ENCODE measurements at regions not wholly inside any gene's neighbourhood (a gene's known extent, or its start where the extent isn't known, plus 50 kb on each side); places are given as distances from the start of the nearest gene placed in this dataset.

GRCh38 chr18:5091741-5092140 is 105.3 kb downstream of the AKAIN1 start:
- ChIA-PET CTCF (interaction anchor here (0.6 kb wide), 1 partner anchor 472 kb away, joined by 3 read pairs; no protein-coding TSS in a partner anchor), POLR2A (no interaction called here)
- Mint-ChIP-seq H3K27ac (no peak overlapping the region), H3K4me1 (no peaks in the 10 kb centered on the region), H3K4me3 (no peak overlapping the region), H3K27me3 (no peaks in the 10 kb centered on the region), H3K9me3 (peaks cover 11% of the 10 kb centered on the region), H3K36me3 (ENCODE audit: low read depth) (no peaks in the 10 kb centered on the region)
- no peak for DNase-seq

- Mint-ChIP-seq H3K27me3 (no peaks in the 10 kb centered on the region), H3K4me1 (peaks cover 1% of the 10 kb centered on the region), H3K9me3 (no peaks in the 10 kb centered on the region), H3K36me3 (ENCODE audit: low read depth) (no peaks in the 10 kb centered on the region), H3K27ac (no peak overlapping the region), H3K4me3 (no peak overlapping the region)
- ChIA-PET POLR2A (no interaction called here), CTCF (no interaction called here)
- no peak for DNase-seq
Observed at GRCh38 chr18:5075297-5075696, 121.8 kb downstream of the AKAIN1 start.

- POLR2A ChIA-PET = no interaction called here
- DNase-seq = peak; percentile 47
- CTCF ChIA-PET = interaction anchor here (0.7 kb wide), 1 partner anchor 25 kb away, joined by 3 read pairs; no protein-coding TSS in a partner anchor
- no peaks in the 10 kb centered on the region for H3K27me3 Mint-ChIP-seq
- H3K4me3 Mint-ChIP-seq = no peak overlapping the region
- H3K36me3 Mint-ChIP-seq (ENCODE audit: low read depth) = no peaks in the 10 kb centered on the region
- H3K4me1 Mint-ChIP-seq = peaks cover 1% of the 10 kb centered on the region
- H3K27ac Mint-ChIP-seq = no peak overlapping the region
- H3K9me3 Mint-ChIP-seq = no peaks in the 10 kb centered on the region
Observed at GRCh38 chr18:5073026-5073944, 123.8 kb downstream of the AKAIN1 start.

GRCh38 chr18:5068851-5069250 is 128.2 kb downstream of the AKAIN1 start:
- H3K36me3 Mint-ChIP-seq (ENCODE audit: low read depth) = no peaks in the 10 kb centered on the region
- ChIA-PET POLR2A (no interaction called here), CTCF (interaction anchor here (1.3 kb wide), 1 partner anchor 10 kb away, joined by 3 read pairs; no protein-coding TSS in a partner anchor)
- no peak overlapping the region for H3K27ac Mint-ChIP-seq
- DNase-seq = no peak
- H3K4me1 Mint-ChIP-seq = peaks cover 1% of the 10 kb centered on the region
- H3K4me3 Mint-ChIP-seq = no peak overlapping the region
- H3K9me3 Mint-ChIP-seq = no peaks in the 10 kb centered on the region
- no peaks in the 10 kb centered on the region for H3K27me3 Mint-ChIP-seq

GRCh38 chr18:5066380-5066977 is 130.6 kb downstream of the AKAIN1 start:
- POLR2A ChIA-PET = no interaction called here
- no peaks in the 10 kb centered on the region for H3K36me3 Mint-ChIP-seq (ENCODE audit: low read depth)
- H3K9me3 Mint-ChIP-seq = no peaks in the 10 kb centered on the region
- DNase-seq = no peak
- CTCF ChIA-PET = no interaction called here
- no peaks in the 10 kb centered on the region for H3K4me1 Mint-ChIP-seq
- H3K27me3 Mint-ChIP-seq = no peaks in the 10 kb centered on the region
- no peak overlapping the region for H3K4me3 Mint-ChIP-seq
- H3K27ac Mint-ChIP-seq = no peak overlapping the region

GRCh38 chr18:5065615-5066014 is 131.4 kb downstream of the AKAIN1 start:
- no peaks in the 10 kb centered on the region for H3K9me3 Mint-ChIP-seq
- no peak overlapping the region for H3K27ac Mint-ChIP-seq
- H3K36me3 Mint-ChIP-seq (ENCODE audit: low read depth) = no peaks in the 10 kb centered on the region
- H3K4me1 Mint-ChIP-seq = no peaks in the 10 kb centered on the region
- POLR2A ChIA-PET = no interaction called here
- no peak for DNase-seq
- CTCF ChIA-PET = no interaction called here
- H3K27me3 Mint-ChIP-seq = no peaks in the 10 kb centered on the region
- H3K4me3 Mint-ChIP-seq = no peak overlapping the region

GRCh38 chr18:5064841-5065370 is 132.2 kb downstream of the AKAIN1 start:
- no peak for DNase-seq
- no peaks in the 10 kb centered on the region for H3K27me3 Mint-ChIP-seq
- ChIA-PET POLR2A (no interaction called here), CTCF (no interaction called here)
- H3K9me3 Mint-ChIP-seq = no peaks in the 10 kb centered on the region
- no peak overlapping the region for H3K4me3 Mint-ChIP-seq
- H3K36me3 Mint-ChIP-seq (ENCODE audit: low read depth) = no peaks in the 10 kb centered on the region
- H3K4me1 Mint-ChIP-seq = no peaks in the 10 kb centered on the region
- H3K27ac Mint-ChIP-seq = no peak overlapping the region

GRCh38 chr18:5061785-5062184 is 135.3 kb downstream of the AKAIN1 start:
- Mint-ChIP-seq H3K27me3 (peaks cover 3% of the 10 kb centered on the region), H3K27ac (no peak overlapping the region), H3K4me3 (no peak overlapping the region), H3K36me3 (ENCODE audit: low read depth) (no peaks in the 10 kb centered on the region), H3K9me3 (no peaks in the 10 kb centered on the region), H3K4me1 (peaks cover 22% of the 10 kb centered on the region)
- CTCF ChIA-PET = no interaction called here
- DNase-seq = no peak
- POLR2A ChIA-PET = interaction anchor here (0.7 kb wide), 1 partner anchor 246 kb away, joined by 3 read pairs; no protein-coding TSS in a partner anchor

GRCh38 chr18:5060543-5060942 is 136.5 kb downstream of the AKAIN1 start:
- Mint-ChIP-seq H3K36me3 (ENCODE audit: low read depth) (no peaks in the 10 kb centered on the region), H3K4me1 (peaks cover 22% of the 10 kb centered on the region), H3K27ac (no peak overlapping the region), H3K4me3 (no peak overlapping the region), H3K27me3 (peaks cover 6% of the 10 kb centered on the region), H3K9me3 (no peaks in the 10 kb centered on the region)
- ChIA-PET CTCF (no interaction called here), POLR2A (no interaction called here)
- DNase-seq = no peak

GRCh38 chr18:5059696-5060032 is 137.4 kb downstream of the AKAIN1 start:
- Mint-ChIP-seq H3K27ac (no peak overlapping the region), H3K4me1 (peaks cover 22% of the 10 kb centered on the region), H3K36me3 (ENCODE audit: low read depth) (no peaks in the 10 kb centered on the region), H3K9me3 (no peaks in the 10 kb centered on the region), H3K27me3 (peaks cover 9% of the 10 kb centered on the region), H3K4me3 (no peak overlapping the region)
- ChIA-PET POLR2A (no interaction called here), CTCF (no interaction called here)
- DNase-seq = no peak

- Mint-ChIP-seq H3K4me3 (no peak overlapping the region), H3K27ac (peak overlapping the region; percentile 74), H3K9me3 (no peaks in the 10 kb centered on the region), H3K4me1 (peaks cover 22% of the 10 kb centered on the region), H3K36me3 (ENCODE audit: low read depth) (no peaks in the 10 kb centered on the region), H3K27me3 (peaks cover 9% of the 10 kb centered on the region)
- CTCF ChIA-PET = interaction anchor here (0.7 to 1.0 kb wide), 4 partner anchors 9 to 952 kb away, joined by 3 to 4 read pairs (median 3); no protein-coding TSS in a partner anchor
- POLR2A ChIA-PET = interaction anchor here (0.6 kb wide), 1 partner anchor 24 kb away, joined by 3 read pairs; no protein-coding TSS in a partner anchor
- peak; percentile 57 for DNase-seq
Observed at GRCh38 chr18:5058768-5059695, 138.0 kb downstream of the AKAIN1 start.

- H3K27ac Mint-ChIP-seq = peak overlapping the region; percentile 28
- H3K36me3 Mint-ChIP-seq (ENCODE audit: low read depth) = no peaks in the 10 kb centered on the region
- ChIA-PET CTCF (interaction anchor here (0.6 to 1.2 kb wide), 4 partner anchors 11 to 957 kb away, joined by 3 to 4 read pairs (median 3); no protein-coding TSS in a partner anchor), POLR2A (no interaction called here)
- H3K4me3 Mint-ChIP-seq = no peak overlapping the region
- H3K27me3 Mint-ChIP-seq = peaks cover 9% of the 10 kb centered on the region
- DNase-seq = peak; percentile 59
- H3K9me3 Mint-ChIP-seq = no peaks in the 10 kb centered on the region
- peaks cover 22% of the 10 kb centered on the region for H3K4me1 Mint-ChIP-seq
Observed at GRCh38 chr18:5057386-5058348, 139.4 kb downstream of the AKAIN1 start.

Measured in activated CD4-positive, alpha-beta T cell treated with anti-CD3 and anti-CD28 coated beads, Interleukin-2, amount 10 ng/mL, durations not matched to agents 7 days and 5 days (primary cell).